CD4-positive, alpha-beta T cell treated with Interleukin-4 for 1 hour (primary cell): ENCODE measurements at regions not wholly inside any gene's neighbourhood (a gene's known extent, or its start where the extent isn't known, plus 50 kb on each side); places are given as distances from the start of the nearest gene placed in this dataset.
A peak's percentile ranks its signal among the peaks of the same experiment; 100 is the strongest.

Experiments used
- DNase-seq, 2 donors: peaks; one replicate each; pipeline ENCODE4 v3.0.0-alpha.2; 2020 to 2022

- no peak for DNase-seq
Measured at GRCh38 chr6:17047889-17048288, 54.0 kb upstream of the STMND1 start.

- no peak for DNase-seq
Measured at GRCh38 chr6:17045581-17046322, 56.1 kb upstream of the STMND1 start.

- no peak for DNase-seq
Measured at GRCh38 chr6:17043148-17043522, 58.7 kb upstream of the STMND1 start.

GRCh38 chr6:17042422-17043147, 59.3 kb upstream of the STMND1 start:
- no peak for DNase-seq

GRCh38 chr6:17039266-17039665, 62.6 kb upstream of the STMND1 start:
- no peak for DNase-seq

GRCh38 chr6:17038316-17038715, 63.5 kb upstream of the STMND1 start:
- DNase-seq, result no peak

GRCh38 chr6:17036065-17036393, 65.8 kb upstream of the STMND1 start:
- no peak for DNase-seq

GRCh38 chr6:17035257-17036064, 66.4 kb upstream of the STMND1 start:
- no peak for DNase-seq

- no peak for DNase-seq
Measured at GRCh38 chr6:17033746-17034145, 68.1 kb upstream of the STMND1 start.

- no peak for DNase-seq
Measured at GRCh38 chr6:17032988-17033634, 68.7 kb upstream of the STMND1 start.

GRCh38 chr6:17032590-17032987, 69.3 kb upstream of the STMND1 start:
- no peak for DNase-seq

- DNase-seq, result no peak
Measured at GRCh38 chr6:17031961-17032360, 69.9 kb upstream of the STMND1 start.

GRCh38 chr6:17027441-17027840, 74.4 kb upstream of the STMND1 start:
- no peak for DNase-seq

GRCh38 chr6:17022604-17023003, 79.2 kb upstream of the STMND1 start:
- no peak for DNase-seq

GRCh38 chr6:17021539-17021889, 80.3 kb upstream of the STMND1 start:
- DNase-seq, result no peak

- no peak for DNase-seq
Measured at GRCh38 chr6:17020889-17021538, 80.8 kb upstream of the STMND1 start.

GRCh38 chr6:17018425-17018824, 83.4 kb upstream of the STMND1 start:
- DNase-seq, result no peak

- no peak for DNase-seq
Measured at GRCh38 chr6:17017416-17017815, 84.4 kb upstream of the STMND1 start.

GRCh38 chr6:17015551-17016381, 86.1 kb upstream of the STMND1 start:
- DNase-seq, result peak; percentile 68 to 76

- DNase-seq, result no peak
Measured at GRCh38 chr6:17015144-17015543, 86.7 kb upstream of the STMND1 start.

GRCh38 chr6:17013701-17014100, 88.1 kb upstream of the STMND1 start:
- DNase-seq, result no peak
